ENCODE measurements at regions not wholly inside any gene's neighbourhood (a gene's known extent, or its start where the extent isn't known, plus 50 kb on each side); places are given as distances from the start of the nearest gene placed in this dataset.

GRCh38 chr18:66271962-66272361, 331.9 kb downstream of the CDH19 start (continued):
- TF ChIP-seq IRF1 (CRISPR knock-in tag; IDR thresholded peaks at IDR 0.05; ENCODE audit: low read depth) (no peak), SNAPC2 (CRISPR knock-in tag; IDR thresholded peaks at IDR 0.05) (no peak)

- ATAC-seq (no peak), DNase-seq (ENCODE audit: low spot score) (no peak), FAIRE-seq (no peak)
- Histone ChIP-seq H3K36me3 (replicated peaks in 1 of 2; ENCODE audit: control insufficient read depth in 1 of 2, insufficient read depth in 2 of 2, low read length in 2 of 2) (no peaks in the 10 kb centered on the region), H3K4me2 (ENCODE audit: low read depth, low read length) (no peak overlapping the region), H4K20me1 (ENCODE audit: insufficient read depth, low read length) (no peaks in the 10 kb centered on the region), H3K9me3 (ENCODE audit: low read length) (peaks cover 20% of the 10 kb centered on the region), H2AFZ (ENCODE audit: low read length) (no peak overlapping the region), H3K4me3 (replicated peaks in 1 of 3; ENCODE audit: insufficient read depth in 1 of 3, low read depth in 2 of 3, low read length in 3 of 3) (no peak overlapping the region), H3K4me1 (ENCODE audit: insufficient read depth, low read length) (no peaks in the 10 kb centered on the region), H3K27me3 (ENCODE audit: control insufficient read depth in 1 of 2, insufficient read depth in 2 of 2, low read length in 2 of 2) (no peaks in the 10 kb centered on the region), H3K27ac (ENCODE audit: extremely low read length, insufficient read depth, low read length) (no peak overlapping the region), H3K9ac (ENCODE audit: insufficient read depth, low read depth, low read length) (no peak overlapping the region), H3K79me2 (ENCODE audit: insufficient read depth, low read length) (no peaks in the 10 kb centered on the region)
- intact Hi-C loops (cut with micrococcal nuclease; ENCODE audit: unreplicated experiment) (no loop called here), in situ Hi-C loops (cut with HindIII; ENCODE audit: extremely low pct_ligation_motif_present, low pct_unique_long_range_greater_than_20kb) (no loop called here)
- CTCF ChIA-PET (ENCODE audit: low intra/inter-chr PET ratio, low total read pairs), result no interaction called here
- TF ChIP-seq ZNF264 (CRISPR knock-in tag; IDR thresholded peaks at IDR 0.05), result no peak
- peak; percentile 6; the same call in 1 of the 2 replicates for TF ChIP-seq CEBPB (IDR thresholded peaks at IDR 0.05; ENCODE audit: borderline replicate concordance, low read depth, low read length)
- 6% methylated on average over 2 of the region's 2 CpGs for WGBS (ENCODE audit: low lambda C conversion rate)
- BruUV-seq (replicated peaks), result no TSS peak
- POLR2A ChIA-PET, result no interaction called here
These were observed 339.8 kb downstream of the CDH19 start for GRCh38 chr18:66264130-66264529.

GRCh38 chr18:66254121-66254520, 349.8 kb downstream of the CDH19 start:
- H3K4me1 ChIP-seq (ENCODE audit: insufficient read depth, low read length), result no peaks in the 10 kb centered on the region
- H3K9ac ChIP-seq (ENCODE audit: insufficient read depth, low read depth, low read length), result no peak overlapping the region
- 34% methylated on average over 5 of the region's 5 CpGs for WGBS (ENCODE audit: low lambda C conversion rate)
- no peak for TF ChIP-seq ZNF558 (CRISPR knock-in tag; IDR thresholded peaks at IDR 0.05; ENCODE audit: borderline replicate concordance)
- no peak for TF ChIP-seq MAZ (IDR thresholded peaks at IDR 0.05; ENCODE audit: borderline replicate concordance, low read depth, low read length)
- TF ChIP-seq MAZ (CRISPR knock-in tag; IDR thresholded peaks at IDR 0.05; ENCODE audit: low read depth), result no peak
- no peak for TF ChIP-seq SIN3A (IDR thresholded peaks at IDR 0.05; ENCODE audit: borderline replicate concordance, low read depth, low read length)
- TF ChIP-seq ZSCAN31 (CRISPR knock-in tag; IDR thresholded peaks at IDR 0.05; ENCODE audit: low read depth), result no peak
- TF ChIP-seq TRAFD1 (CRISPR knock-in tag; IDR thresholded peaks at IDR 0.05; ENCODE audit: borderline replicate concordance), result no peak
- TF ChIP-seq ZNF256 (CRISPR knock-in tag; conservative IDR thresholded peaks at IDR 0.05), result no peak
- no peak for TF ChIP-seq GPN1 (CRISPR knock-in tag; IDR thresholded peaks at IDR 0.05; ENCODE audit: borderline replicate concordance)
- in situ Hi-C loops (cut with HindIII; ENCODE audit: extremely low pct_ligation_motif_present, low pct_unique_long_range_greater_than_20kb), result no loop called here
- H3K79me2 ChIP-seq (ENCODE audit: insufficient read depth, low read length), result no peaks in the 10 kb centered on the region
- ATAC-seq (no peak), DNase-seq (ENCODE audit: low spot score) (no peak), FAIRE-seq (no peak)
- H3K4me2 ChIP-seq (ENCODE audit: low read depth, low read length), result no peak overlapping the region
- no peaks in the 10 kb centered on the region for H3K36me3 ChIP-seq (replicated peaks in 1 of 2; ENCODE audit: control insufficient read depth in 1 of 2, insufficient read depth in 2 of 2, low read length in 2 of 2)
- ChIA-PET CTCF (ENCODE audit: low intra/inter-chr PET ratio, low total read pairs) (no interaction called here), POLR2A (no interaction called here)
- H3K27ac ChIP-seq (ENCODE audit: extremely low read length, insufficient read depth, low read length), result no peak overlapping the region
- no TSS peak for BruUV-seq (replicated peaks)
- intact Hi-C loops (cut with micrococcal nuclease; ENCODE audit: unreplicated experiment), result no loop called here
- H3K9me3 ChIP-seq (ENCODE audit: low read length), result peaks cover 4% of the 10 kb centered on the region; the same call in 1 of the 2 replicates
- no peaks in the 10 kb centered on the region for H4K20me1 ChIP-seq (ENCODE audit: insufficient read depth, low read length)
- no peak overlapping the region for H3K4me3 ChIP-seq (replicated peaks in 1 of 3; ENCODE audit: insufficient read depth in 1 of 3, low read depth in 2 of 3, low read length in 3 of 3)
- no peak overlapping the region for H2AFZ ChIP-seq (ENCODE audit: low read length)
- no peaks in the 10 kb centered on the region for H3K27me3 ChIP-seq (ENCODE audit: control insufficient read depth in 1 of 2, insufficient read depth in 2 of 2, low read length in 2 of 2)
